Activated T-cell treated with anti-CD3 and anti-CD28 coated beads, Interleukin-2, amount 50 U/mL, for 48 hours (primary cell): ENCODE measurements at regions not wholly inside any gene's neighbourhood (a gene's known extent, or its start where the extent isn't known, plus 50 kb on each side); places are given as distances from the start of the nearest gene placed in this dataset.

Source experiments
- DNase-seq, 2 experiments: peaks; one replicate each; pipeline ENCODE4 v3.0.0-alpha.2; 2020

GRCh38 chr14:62018606-62019005, 256.4 kb downstream of the SNAPC1 start:
- DNase-seq = no peak

DNA sequence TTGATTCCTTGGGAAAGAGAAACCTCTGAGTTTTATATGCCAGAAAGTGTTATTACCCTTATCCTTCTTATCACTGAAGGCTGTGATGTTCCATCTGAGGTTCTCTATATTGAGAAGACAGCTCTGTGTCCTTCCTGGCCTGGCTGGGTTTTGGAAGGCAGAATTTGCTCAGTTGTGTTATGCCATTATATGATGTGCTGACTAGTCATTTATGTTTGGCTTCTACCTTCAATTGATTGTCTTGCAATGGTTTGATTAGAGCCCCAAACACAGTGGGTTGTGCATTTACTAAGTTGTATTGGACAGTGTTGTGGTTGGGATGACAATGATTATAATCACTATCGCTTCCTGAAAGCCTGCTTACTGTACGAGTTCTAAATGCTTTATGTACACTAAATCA, 265.7 kb downstream of the SNAPC1 start:
- no peak for DNase-seq

- DNase-seq = no peak
These were observed 267.3 kb downstream of the SNAPC1 start for GRCh38 chr14:62029569-62029924.

GRCh38 chr14:62030387-62030786, 268.2 kb downstream of the SNAPC1 start:
- no peak for DNase-seq

- no peak for DNase-seq
These were observed 269.3 kb downstream of the SNAPC1 start for GRCh38 chr14:62031504-62031903.

GRCh38 chr14:62053188-62053587, 291.0 kb downstream of the SNAPC1 start:
- no peak for DNase-seq

DNA sequence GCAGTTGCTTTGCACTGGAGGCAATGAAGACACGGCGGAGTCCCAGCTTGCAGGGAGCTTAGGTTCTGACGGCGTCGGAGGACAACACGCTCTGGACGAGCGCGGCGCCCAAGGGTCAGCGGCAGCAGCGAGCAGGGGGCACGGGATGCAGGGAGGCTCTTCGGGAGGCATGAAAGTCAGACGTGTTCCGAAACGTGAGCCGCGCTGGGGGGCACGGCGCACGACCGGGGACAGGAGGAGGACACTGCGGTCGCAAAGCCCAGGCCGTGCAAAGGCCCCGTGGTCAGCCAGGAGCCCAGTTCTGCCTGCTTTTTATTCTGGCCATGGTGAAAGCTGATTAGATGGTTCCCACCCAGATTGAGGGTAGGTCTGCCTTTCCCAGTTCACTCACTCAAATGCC, 294.6 kb downstream of the SNAPC1 start:
- DNase-seq = no peak

- DNase-seq = no peak
These were observed 300.4 kb downstream of the SNAPC1 start for GRCh38 chr14:62062645-62063044.

GRCh38 chr14:62064751-62065323, 302.6 kb downstream of the SNAPC1 start:
- DNase-seq = no peak

DNA sequence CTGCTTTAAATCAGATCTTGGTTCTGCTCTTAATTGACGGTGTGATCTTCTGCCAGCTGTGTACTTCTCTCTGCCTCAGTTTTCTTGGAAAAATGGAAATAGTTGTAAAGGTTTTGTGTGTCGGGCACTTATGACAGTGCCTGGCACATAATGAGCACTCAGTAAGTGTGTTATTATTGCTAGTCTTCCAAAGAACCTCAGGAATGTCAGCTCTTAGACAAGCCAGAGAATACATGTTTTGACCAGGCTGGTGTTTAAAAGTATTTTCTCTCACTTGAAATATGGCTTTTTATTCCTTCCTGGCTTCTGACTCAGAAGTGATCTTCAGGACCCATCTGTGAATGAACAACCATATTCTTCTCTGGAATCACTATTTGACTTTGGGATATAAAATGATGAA, 304.1 kb downstream of the SNAPC1 start:
- DNase-seq = no peak

- DNase-seq = no peak
These were observed 308.8 kb downstream of the SNAPC1 start for GRCh38 chr14:62071039-62071438.

DNA sequence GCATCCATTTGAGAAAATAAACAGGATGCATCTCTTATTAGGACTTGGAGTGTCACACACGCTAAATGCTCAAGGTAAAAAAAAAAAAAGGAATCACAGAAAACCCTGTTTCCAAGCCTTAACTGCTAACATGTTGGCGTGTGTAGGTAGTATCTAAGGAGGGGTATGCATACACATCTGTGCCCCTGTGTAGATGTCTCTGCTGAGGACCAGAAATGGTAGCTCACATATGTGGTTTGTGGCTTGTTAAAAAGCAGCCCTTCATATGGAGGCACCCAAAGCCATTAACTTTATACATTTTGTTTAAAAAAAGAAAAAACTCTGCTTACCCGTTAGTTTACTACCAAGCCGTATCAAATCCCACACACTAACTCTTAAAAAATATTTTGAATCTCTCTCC, 314.1 kb downstream of the SNAPC1 start:
- no peak for DNase-seq

DNA sequence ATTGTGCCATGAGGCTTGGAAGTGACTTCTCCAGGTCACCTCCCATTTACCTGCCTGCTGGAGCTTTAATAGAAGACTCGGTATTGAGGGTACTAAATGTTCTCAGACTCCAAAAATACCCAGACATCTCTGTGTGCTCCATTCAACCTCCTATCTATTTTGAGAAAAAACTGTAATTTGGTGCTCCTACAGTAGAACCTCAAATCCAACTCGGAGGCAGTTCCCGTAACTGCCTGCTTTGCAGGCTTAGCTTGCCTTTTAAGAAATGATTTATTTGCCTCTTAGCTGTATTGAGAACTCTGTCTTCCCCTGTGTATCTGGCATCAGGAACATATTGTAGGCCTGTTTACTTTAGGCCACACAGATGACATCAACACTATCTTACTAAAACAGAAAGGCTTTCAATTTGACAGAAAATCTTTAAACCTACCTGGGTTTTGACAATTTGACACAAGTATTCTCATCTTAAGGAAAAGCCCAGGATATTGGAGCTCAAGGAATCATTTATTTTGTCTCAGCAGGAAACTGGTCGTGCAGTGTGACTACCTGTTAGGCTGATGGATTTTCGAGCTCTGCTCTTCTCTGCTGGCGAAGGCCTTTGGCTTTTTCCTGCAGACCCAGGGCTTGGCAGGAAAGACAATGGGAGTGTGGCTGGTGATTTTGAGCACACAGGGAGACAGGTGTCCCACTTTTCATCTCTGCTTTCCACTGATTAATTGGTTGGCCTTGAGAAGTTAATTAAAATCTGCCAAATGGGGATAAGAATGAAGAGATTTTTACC, 314.8 kb downstream of the SNAPC1 start:
- DNase-seq = no peak

DNA sequence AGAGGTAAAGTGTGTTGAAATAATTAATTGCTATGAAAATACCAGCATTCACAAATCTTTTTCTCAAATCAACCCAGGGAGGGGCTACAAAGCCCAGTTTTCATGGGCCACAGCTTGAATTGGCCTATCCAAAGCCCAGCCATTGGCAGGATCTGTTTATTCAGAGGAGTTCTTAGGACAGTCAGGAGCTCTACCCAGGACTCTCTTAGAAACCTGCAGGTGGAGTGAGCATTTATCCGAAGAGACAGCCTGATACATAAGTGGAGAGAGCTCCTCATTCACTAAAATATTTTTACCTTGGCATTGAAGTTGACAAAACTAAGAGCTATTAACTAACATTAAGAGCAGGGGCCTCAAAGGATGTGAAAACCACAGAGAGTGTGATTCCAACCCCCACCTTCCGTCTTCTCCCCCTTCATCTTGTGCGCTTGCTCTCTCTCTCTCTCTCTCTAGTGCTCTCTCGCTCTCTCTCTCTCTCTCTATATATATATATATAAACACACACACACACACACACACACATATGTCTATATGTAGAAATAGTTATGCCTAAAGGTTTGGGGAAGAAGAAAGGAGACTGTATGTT, 315.5 kb downstream of the SNAPC1 start:
- DNase-seq = no peak

GRCh38 chr14:62079038-62079437, 316.8 kb downstream of the SNAPC1 start:
- no peak for DNase-seq

GRCh38 chr14:62081012-62081612, 318.9 kb downstream of the SNAPC1 start:
- no peak for DNase-seq

DNA sequence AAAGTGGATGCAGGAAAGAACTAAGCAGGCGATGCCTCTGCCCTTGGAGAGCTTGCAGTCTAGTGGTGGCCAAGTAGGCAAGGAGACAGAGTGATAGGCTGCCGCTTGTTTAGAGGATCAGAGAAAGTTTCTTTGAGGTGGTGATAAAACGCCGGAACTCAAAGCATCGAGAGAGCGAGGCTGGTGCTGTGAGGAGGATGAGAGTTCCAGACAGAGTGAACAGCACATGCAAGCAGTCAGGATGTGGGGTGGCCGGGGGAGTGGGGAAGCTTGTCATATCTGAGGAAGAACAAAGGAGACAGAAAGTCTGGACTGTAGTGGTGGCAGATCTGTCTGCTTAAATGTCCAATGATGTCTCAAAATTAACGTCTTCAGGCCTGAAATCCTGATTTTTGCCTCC, 319.7 kb downstream of the SNAPC1 start:
- no peak for DNase-seq

DNA sequence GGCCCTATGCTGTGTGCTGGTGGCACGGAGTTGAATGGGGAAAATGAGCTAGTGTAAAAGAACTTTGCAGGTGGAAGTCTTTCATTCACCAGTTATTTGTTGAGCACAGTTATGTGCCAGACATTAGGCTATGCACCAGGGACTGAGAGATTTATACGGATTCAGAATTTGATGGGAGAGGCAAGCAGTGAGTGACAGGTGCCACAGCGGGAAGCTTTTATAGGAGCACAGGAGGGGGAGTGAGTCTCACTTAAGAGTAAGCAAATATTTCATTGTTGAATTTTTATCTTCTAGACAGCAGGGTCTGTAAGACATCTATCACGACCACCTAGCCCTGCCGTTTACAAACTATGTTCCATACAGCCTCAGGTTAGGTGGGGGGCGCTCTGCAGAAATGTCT, 320.6 kb downstream of the SNAPC1 start:
- DNase-seq = no peak

GRCh38 chr14:62084020-62084419, 321.8 kb downstream of the SNAPC1 start:
- DNase-seq = no peak

- no peak for DNase-seq
These were observed 325.0 kb downstream of the SNAPC1 start for GRCh38 chr14:62087191-62087590.

- DNase-seq = no peak
These were observed 331.5 kb downstream of the SNAPC1 start for GRCh38 chr14:62093736-62094135.

DNA sequence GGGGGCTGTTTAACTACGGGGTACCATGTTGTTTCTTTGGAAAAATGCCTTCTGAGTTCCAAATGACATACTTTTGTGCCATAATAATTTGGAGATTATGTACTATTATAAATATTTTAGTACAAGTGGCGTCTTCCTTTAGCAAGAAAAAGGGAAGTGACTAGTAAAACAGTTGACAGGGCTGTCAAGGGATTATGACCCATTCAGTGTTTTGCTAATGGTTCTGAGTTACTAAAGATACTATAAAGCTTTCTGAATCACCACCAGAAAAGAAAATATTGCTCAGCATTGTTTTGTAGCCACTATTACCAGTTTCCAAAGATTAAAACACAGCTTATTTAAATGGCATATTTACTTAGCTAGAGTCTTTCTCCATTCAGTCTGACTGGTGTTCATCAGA, 334.9 kb downstream of the SNAPC1 start:
- no peak for DNase-seq

GRCh38 chr14:62097824-62098223, 335.6 kb downstream of the SNAPC1 start:
- DNase-seq = no peak

DNA sequence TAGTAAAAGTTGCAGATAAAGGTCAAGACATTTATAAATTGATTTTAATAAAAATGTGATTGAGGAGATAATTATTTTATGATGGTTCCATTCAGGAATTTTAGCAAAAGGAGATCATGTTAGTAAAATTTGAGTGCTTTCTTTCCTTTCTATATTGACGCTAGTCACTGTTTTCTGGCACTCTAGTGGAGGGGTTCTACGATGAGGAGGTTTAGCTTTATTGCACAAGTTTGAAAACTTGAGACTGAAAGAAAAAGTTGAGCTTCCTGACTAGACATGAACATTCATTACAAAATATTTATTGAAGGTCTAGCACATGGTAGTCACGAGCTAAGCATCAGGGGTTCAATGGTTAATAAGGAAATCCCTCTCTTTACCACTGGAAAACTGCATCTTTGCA, 336.1 kb downstream of the SNAPC1 start:
- DNase-seq = no peak
